ENCODE measurements at regions not wholly inside any gene's neighbourhood (a gene's known extent, or its start where the extent isn't known, plus 50 kb on each side); places are given as distances from the start of the nearest gene placed in this dataset.

DNA sequence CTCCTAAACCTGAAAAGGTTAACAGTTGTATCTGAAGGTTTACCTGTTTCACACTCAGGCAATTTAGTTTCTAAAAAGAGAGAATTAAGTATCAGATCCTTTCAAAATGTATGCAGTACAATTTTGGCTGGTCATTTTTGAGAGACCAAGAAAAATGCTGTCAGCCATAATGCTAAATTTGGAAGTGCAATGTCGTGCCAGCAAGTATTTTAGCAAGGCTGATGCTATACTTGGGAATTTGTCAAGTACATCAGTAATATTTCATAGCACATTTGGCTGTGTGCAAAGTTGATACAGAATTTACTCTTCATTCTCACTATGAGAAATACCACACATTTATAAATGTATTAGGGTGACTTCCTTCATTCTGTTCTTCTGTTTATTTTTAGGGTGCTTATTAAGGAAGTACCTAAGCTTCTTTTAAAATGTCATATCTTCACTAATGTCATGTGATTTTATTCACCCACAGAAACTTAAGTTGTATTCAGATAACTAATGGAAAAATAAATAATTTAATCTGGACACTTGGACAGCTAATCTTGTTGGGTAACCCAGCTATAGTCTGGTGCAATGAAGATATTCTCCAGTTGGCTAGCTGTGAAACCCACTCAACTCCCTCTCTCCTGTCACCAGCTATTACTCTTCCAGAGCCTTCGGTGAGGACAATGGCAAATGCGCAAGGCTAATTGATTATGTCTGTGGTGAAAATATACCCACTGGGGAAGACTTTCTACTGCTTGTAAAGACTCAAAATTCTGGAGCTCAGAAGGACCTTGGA is 84.2 kb upstream of the TLL1 start:
- H3K4me2 ChIP-seq (ENCODE audit: insufficient read depth, low read length, poor library complexity, severe bottlenecking): no peak overlapping the region
- H3K14ac ChIP-seq (ENCODE audit: low read length): no peak overlapping the region
- H2BK120ac ChIP-seq (ENCODE audit: low read depth, low read length): no peak overlapping the region
- H2BK15ac ChIP-seq (ENCODE audit: low read length): no peak overlapping the region
- H3K4me1 ChIP-seq (ENCODE audit: control insufficient read depth in 2 of 2, insufficient read depth in 1 of 2, low read depth in 1 of 2, low read length in 2 of 2): no peaks in the 10 kb centered on the region
- H3K9ac ChIP-seq (ENCODE audit: low read depth, low read length, poor library complexity): no peak overlapping the region
- H3K23ac ChIP-seq (ENCODE audit: low read depth, low read length, poor library complexity): no peak overlapping the region
- no CpG with 5 or more reads among the region's 3 CpGs for WGBS, 2 donors (ENCODE audit: extremely low coverage in 2 of 2, insufficient read length in 2 of 2, insufficient replicate concordance in 1 of 2)
- no peak overlapping the region for H4K8ac ChIP-seq (ENCODE audit: low read depth, low read length)
- no peaks in the 10 kb centered on the region for H3K27me3 ChIP-seq (ENCODE audit: control insufficient read depth in 3 of 3, insufficient read depth in 3 of 3, low read depth in 1 of 3, low read length in 3 of 3)
- no peaks in the 10 kb centered on the region for H3K9me3 ChIP-seq (replicated peaks in 1 of 2; ENCODE audit: control insufficient read depth in 2 of 2, insufficient read depth in 1 of 2, low read depth in 1 of 2, low read length in 2 of 2)
- H3K79me1 ChIP-seq (ENCODE audit: low read depth, low read length): no peaks in the 10 kb centered on the region
- H2BK12ac ChIP-seq (ENCODE audit: low read length): no peak overlapping the region
- H2BK5ac ChIP-seq (ENCODE audit: low read length): no peak overlapping the region
- no peak overlapping the region for H4K91ac ChIP-seq (ENCODE audit: low read depth, low read length, poor library complexity)
- H2AFZ ChIP-seq (ENCODE audit: low read length): no peak overlapping the region
- no peak overlapping the region for H2AK5ac ChIP-seq (ENCODE audit: low read depth, low read length)
- H3K4me3 ChIP-seq (ENCODE audit: low read length in 2 of 2): no peak overlapping the region
- no peak for DNase-seq (ENCODE audit: low spot score)
- no peak overlapping the region for H3K18ac ChIP-seq (ENCODE audit: low read length)
- H3K36me3 ChIP-seq (replicated peaks in 1 of 2; ENCODE audit: control insufficient read depth in 2 of 2, insufficient read depth in 2 of 2, low read length in 2 of 2): no peaks in the 10 kb centered on the region
- no peak overlapping the region for H3K4ac ChIP-seq (ENCODE audit: low read length)
- H3K27ac ChIP-seq (replicated peaks; ENCODE audit: low read length): no peak overlapping the region

DNA sequence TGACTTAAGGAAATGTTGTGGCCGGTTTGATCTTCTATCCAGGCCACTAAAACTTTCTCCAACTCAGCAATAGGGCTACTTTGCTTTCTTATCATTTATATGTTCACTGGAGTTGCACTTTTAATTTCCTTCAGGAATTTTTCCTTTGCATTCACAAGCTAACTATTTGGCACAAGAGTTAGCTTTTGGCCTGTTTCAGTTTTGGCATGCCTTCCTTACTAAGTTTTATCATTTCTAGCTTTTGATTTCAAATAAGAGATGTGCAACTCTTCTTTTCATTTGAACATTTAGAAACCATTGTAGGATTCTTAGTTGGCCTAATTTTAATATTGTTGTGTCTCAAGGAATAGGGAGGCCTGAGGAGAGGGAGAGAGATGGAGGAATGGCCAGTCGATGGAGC is 79.8 kb upstream of the TLL1 start:
- Histone ChIP-seq H3K14ac (ENCODE audit: low read length) (no peak overlapping the region), H3K79me1 (ENCODE audit: low read depth, low read length) (no peaks in the 10 kb centered on the region), H2AK5ac (ENCODE audit: low read depth, low read length) (no peak overlapping the region), H3K4me1 (ENCODE audit: control insufficient read depth in 2 of 2, insufficient read depth in 1 of 2, low read depth in 1 of 2, low read length in 2 of 2) (no peaks in the 10 kb centered on the region), H2BK120ac (ENCODE audit: low read depth, low read length) (no peak overlapping the region), H3K4ac (ENCODE audit: low read length) (no peak overlapping the region), H3K27ac (replicated peaks; ENCODE audit: low read length) (no peak overlapping the region), H3K9me3 (replicated peaks in 1 of 2; ENCODE audit: control insufficient read depth in 2 of 2, insufficient read depth in 1 of 2, low read depth in 1 of 2, low read length in 2 of 2) (no peaks in the 10 kb centered on the region), H2BK15ac (ENCODE audit: low read length) (no peak overlapping the region), H3K4me3 (ENCODE audit: low read length in 2 of 2) (no peak overlapping the region), H3K36me3 (replicated peaks in 1 of 2; ENCODE audit: control insufficient read depth in 2 of 2, insufficient read depth in 2 of 2, low read length in 2 of 2) (no peaks in the 10 kb centered on the region), H3K9ac (ENCODE audit: low read depth, low read length, poor library complexity) (no peak overlapping the region), H2AFZ (ENCODE audit: low read length) (no peak overlapping the region), H3K23ac (ENCODE audit: low read depth, low read length, poor library complexity) (no peak overlapping the region), H3K4me2 (ENCODE audit: insufficient read depth, low read length, poor library complexity, severe bottlenecking) (no peak overlapping the region), H3K27me3 (ENCODE audit: control insufficient read depth in 3 of 3, insufficient read depth in 3 of 3, low read depth in 1 of 3, low read length in 3 of 3) (no peaks in the 10 kb centered on the region), H3K18ac (ENCODE audit: low read length) (no peak overlapping the region), H2BK12ac (ENCODE audit: low read length) (no peak overlapping the region), H2BK5ac (ENCODE audit: low read length) (no peak overlapping the region), H4K8ac (ENCODE audit: low read depth, low read length) (no peak overlapping the region), H4K91ac (ENCODE audit: low read depth, low read length, poor library complexity) (no peak overlapping the region)
- no CpG with 5 or more reads among the region's 2 CpGs for WGBS, 2 donors (ENCODE audit: extremely low coverage in 2 of 2, insufficient read length in 2 of 2, insufficient replicate concordance in 1 of 2)
- DNase-seq (ENCODE audit: low spot score): no peak

DNA sequence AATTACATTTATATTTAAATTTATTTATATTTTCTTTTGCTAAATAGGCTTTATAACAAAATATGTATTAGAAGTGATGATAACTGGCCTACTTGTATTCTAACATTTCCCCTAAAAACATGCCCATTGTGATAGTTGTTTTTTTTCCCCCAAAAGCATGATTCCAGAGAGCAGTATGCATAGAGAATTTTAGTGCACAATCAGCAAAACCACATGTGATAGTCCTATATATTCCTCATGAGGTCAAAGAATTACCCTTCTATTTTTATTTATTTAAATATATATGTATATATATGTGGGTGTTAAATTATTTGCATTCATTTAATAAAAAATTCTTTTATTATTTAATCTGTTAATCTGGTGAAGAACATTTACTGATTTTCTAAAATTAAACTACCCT is 78.2 kb upstream of the TLL1 start:
- Histone ChIP-seq H2BK120ac (ENCODE audit: low read depth, low read length) (no peak overlapping the region), H3K9me3 (replicated peaks in 1 of 2; ENCODE audit: control insufficient read depth in 2 of 2, insufficient read depth in 1 of 2, low read depth in 1 of 2, low read length in 2 of 2) (no peaks in the 10 kb centered on the region), H3K79me1 (ENCODE audit: low read depth, low read length) (no peaks in the 10 kb centered on the region), H3K4me1 (ENCODE audit: control insufficient read depth in 2 of 2, insufficient read depth in 1 of 2, low read depth in 1 of 2, low read length in 2 of 2) (no peaks in the 10 kb centered on the region), H3K36me3 (replicated peaks in 1 of 2; ENCODE audit: control insufficient read depth in 2 of 2, insufficient read depth in 2 of 2, low read length in 2 of 2) (no peaks in the 10 kb centered on the region), H3K23ac (ENCODE audit: low read depth, low read length, poor library complexity) (no peak overlapping the region), H3K18ac (ENCODE audit: low read length) (no peak overlapping the region), H2AFZ (ENCODE audit: low read length) (no peak overlapping the region), H3K9ac (ENCODE audit: low read depth, low read length, poor library complexity) (no peak overlapping the region), H3K27ac (replicated peaks; ENCODE audit: low read length) (no peak overlapping the region), H3K4ac (ENCODE audit: low read length) (no peak overlapping the region), H4K8ac (ENCODE audit: low read depth, low read length) (no peak overlapping the region), H3K4me2 (ENCODE audit: insufficient read depth, low read length, poor library complexity, severe bottlenecking) (no peak overlapping the region), H2BK15ac (ENCODE audit: low read length) (no peak overlapping the region), H3K4me3 (ENCODE audit: low read length in 2 of 2) (no peak overlapping the region), H3K14ac (ENCODE audit: low read length) (no peak overlapping the region), H4K91ac (ENCODE audit: low read depth, low read length, poor library complexity) (no peak overlapping the region), H2BK12ac (ENCODE audit: low read length) (no peak overlapping the region), H2BK5ac (ENCODE audit: low read length) (no peak overlapping the region), H3K27me3 (ENCODE audit: control insufficient read depth in 3 of 3, insufficient read depth in 3 of 3, low read depth in 1 of 3, low read length in 3 of 3) (no peaks in the 10 kb centered on the region), H2AK5ac (ENCODE audit: low read depth, low read length) (no peak overlapping the region)
- no peak for DNase-seq (ENCODE audit: low spot score)

DNA sequence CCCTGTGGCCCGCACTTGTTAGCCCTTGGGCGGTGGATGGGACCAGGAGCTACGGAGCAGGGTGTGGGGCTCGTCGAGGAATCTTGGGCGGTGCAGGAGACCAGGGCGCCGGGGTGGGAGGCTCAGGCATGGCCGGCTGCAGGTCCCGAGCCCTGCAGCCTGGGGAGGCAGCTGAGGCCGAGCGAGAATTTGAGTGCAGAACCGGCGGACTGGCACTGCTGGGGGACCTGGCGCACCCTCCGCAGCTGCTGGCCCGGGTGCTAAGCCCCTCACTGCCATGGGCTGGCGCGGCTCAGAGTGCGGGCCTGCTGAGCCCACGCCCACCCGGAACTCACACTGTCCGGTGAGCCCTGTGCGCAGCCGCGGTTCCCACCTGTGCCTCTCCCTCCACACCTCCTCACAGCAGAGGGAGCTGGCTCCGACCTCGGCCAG is 73.6 kb upstream of the TLL1 start:
- Histone ChIP-seq H3K4me3 (ENCODE audit: low read length in 2 of 2) (no peak overlapping the region), H2BK5ac (ENCODE audit: low read length) (no peak overlapping the region), H2BK12ac (ENCODE audit: low read length) (no peak overlapping the region), H3K9me3 (replicated peaks in 1 of 2; ENCODE audit: control insufficient read depth in 2 of 2, insufficient read depth in 1 of 2, low read depth in 1 of 2, low read length in 2 of 2) (no peaks in the 10 kb centered on the region), H3K27ac (replicated peaks; ENCODE audit: low read length) (no peak overlapping the region), H3K4ac (ENCODE audit: low read length) (no peak overlapping the region), H2AFZ (ENCODE audit: low read length) (no peak overlapping the region), H3K23ac (ENCODE audit: low read depth, low read length, poor library complexity) (peak overlapping the region; percentile 31), H3K27me3 (ENCODE audit: control insufficient read depth in 3 of 3, insufficient read depth in 3 of 3, low read depth in 1 of 3, low read length in 3 of 3) (no peaks in the 10 kb centered on the region), H3K18ac (ENCODE audit: low read length) (no peak overlapping the region), H2BK15ac (ENCODE audit: low read length) (no peak overlapping the region), H3K4me1 (ENCODE audit: control insufficient read depth in 2 of 2, insufficient read depth in 1 of 2, low read depth in 1 of 2, low read length in 2 of 2) (no peaks in the 10 kb centered on the region), H3K79me1 (ENCODE audit: low read depth, low read length) (no peaks in the 10 kb centered on the region), H3K4me2 (ENCODE audit: insufficient read depth, low read length, poor library complexity, severe bottlenecking) (no peak overlapping the region), H3K36me3 (replicated peaks in 1 of 2; ENCODE audit: control insufficient read depth in 2 of 2, insufficient read depth in 2 of 2, low read length in 2 of 2) (no peaks in the 10 kb centered on the region), H3K14ac (ENCODE audit: low read length) (no peak overlapping the region), H2AK5ac (ENCODE audit: low read depth, low read length) (no peak overlapping the region), H4K91ac (ENCODE audit: low read depth, low read length, poor library complexity) (no peak overlapping the region), H2BK120ac (ENCODE audit: low read depth, low read length) (no peak overlapping the region), H3K9ac (ENCODE audit: low read depth, low read length, poor library complexity) (no peak overlapping the region), H4K8ac (ENCODE audit: low read depth, low read length) (peak overlapping the region; percentile 0)
- DNase-seq (ENCODE audit: low spot score): no peak
- WGBS, 2 donors (ENCODE audit: extremely low coverage in 2 of 2, insufficient read length in 2 of 2, insufficient replicate concordance in 1 of 2): no CpG with 5 or more reads among the region's 28 CpGs

Data from neuronal stem cell (in vitro differentiated cells).